CD14-positive monocyte (primary cell): ENCODE measurements at regions not wholly inside any gene's neighbourhood (a gene's known extent, or its start where the extent isn't known, plus 50 kb on each side); places are given as distances from the start of the nearest gene placed in this dataset.

Source experiments
- DNase-seq, 3 donors: peaks; one replicate each; pipeline ENCODE4 v3.0.0-alpha.2; 2011 to 2022
- H2AFZ ChIP-seq: 2 replicates; pipeline ENCODE4 v1.6.0; 2012; ENCODE audit warnings: mild to moderate bottlenecking, low read depth, low read length, inconsistent platforms; ENCODE audit not compliant: insufficient read depth, poor library complexity, severe bottlenecking
- H3K27ac ChIP-seq, 2 donors: 1 replicate in 1 of 2; 2 replicates in 1 of 2; pipeline ENCODE4 v1.5.1; 2012 to 2013; ENCODE audit warnings: low read length in 2 of 2, control low read depth in 1 of 2, inconsistent platforms in 1 of 2, low read depth in 1 of 2, mild to moderate bottlenecking in 1 of 2
- H3K27me3 ChIP-seq, 2 donors: one replicate each; pipeline versions ENCODE4 v1.6.0 to v1.6.1; 2011 to 2013; ENCODE audit warnings: low read length in 2 of 2; ENCODE audit not compliant: control insufficient read depth in 2 of 2, insufficient read depth in 2 of 2
- H3K36me3 ChIP-seq, 2 donors: replicated peaks in 1 of 2; 1 replicate in 1 of 2; 2 replicates in 1 of 2; pipeline versions ENCODE4 v1.5.1 to v1.6.1; 2012 to 2013; ENCODE audit warnings: low read length in 2 of 2, control low read depth in 1 of 2, inconsistent platforms in 1 of 2, mild to moderate bottlenecking in 1 of 2; ENCODE audit not compliant: insufficient read depth in 2 of 2, control insufficient read depth in 1 of 2
- H3K4me1 ChIP-seq, 2 donors: 1 replicate in 1 of 2; 2 replicates in 1 of 2; pipeline versions ENCODE4 v1.5.1 to v1.6.1; 2012 to 2013; ENCODE audit warnings: low read length in 2 of 2, control low read depth in 1 of 2, inconsistent platforms in 1 of 2, mild to moderate bottlenecking in 1 of 2, moderate library complexity in 1 of 2; ENCODE audit not compliant: insufficient read depth in 2 of 2, control insufficient read depth in 1 of 2
- H3K4me2 ChIP-seq: replicated peaks from 2 replicates; pipeline ENCODE3; 2012; ENCODE audit warnings: low read length, moderate library complexity, mild to moderate bottlenecking; ENCODE audit not compliant: poor library complexity, severe bottlenecking; ENCODE audit errors: extremely low read depth
- H3K4me3 ChIP-seq, 3 experiments: fragments of 200-600 bp in 1 of 3; sonication (generic) in 1 of 3; replicated peaks in 1 of 3; 1 replicate in 2 of 3; 2 replicates in 1 of 3; pipeline ENCODE4 v1.5.1; 2011 to 2013; ENCODE audit warnings: low read length in 3 of 3, mild to moderate bottlenecking in 3 of 3, control low read depth in 2 of 3, low read depth in 2 of 3, inconsistent platforms in 1 of 3, moderate library complexity in 1 of 3
- H3K79me2 ChIP-seq: 2 replicates; pipeline ENCODE4 v1.6.0; 2012; ENCODE audit warnings: mild to moderate bottlenecking, control low read depth, inconsistent platforms, low read length, moderate library complexity; ENCODE audit not compliant: insufficient read depth
- H3K9ac ChIP-seq: 2 replicates; pipeline ENCODE4 v1.6.0; 2017; ENCODE audit warnings: low read length, mild to moderate bottlenecking; ENCODE audit not compliant: insufficient read depth, poor library complexity, severe bottlenecking
- H3K9me3 ChIP-seq, 2 donors: replicated peaks in 1 of 2; 1 replicate in 1 of 2; 2 replicates in 1 of 2; pipeline versions ENCODE4 v1.5.1 to v1.6.1; 2012 to 2013; ENCODE audit warnings: low read length in 2 of 2, control low read depth in 1 of 2; ENCODE audit not compliant: control insufficient read depth in 1 of 2, insufficient read depth in 1 of 2
- H4K20me1 ChIP-seq: 2 replicates; pipeline ENCODE4 v1.6.0; 2012; ENCODE audit warnings: mild to moderate bottlenecking, low read length, control low read depth, moderate library complexity; ENCODE audit not compliant: insufficient read depth
- H3K27ac Mint-ChIP-seq, 7 donors: one replicate each; pipeline ENCODE4 v1.8.0; 2020; ENCODE audit warnings: mild to moderate bottlenecking in 7 of 7, mixed read lengths in 7 of 7, moderate library complexity in 6 of 7, inconsistent platforms in 2 of 7
- H3K27me3 Mint-ChIP-seq, 3 donors: one replicate each; pipeline ENCODE4 v1.8.0; 2021 to 2022; ENCODE audit warnings: low read depth in 3 of 3, mild to moderate bottlenecking in 3 of 3, mixed read lengths in 3 of 3, moderate library complexity in 3 of 3, inconsistent platforms in 1 of 3
- H3K36me3 Mint-ChIP-seq, 2 donors: one replicate each; pipeline ENCODE4 v1.8.0; 2020; ENCODE audit warnings: mixed read lengths in 2 of 2, inconsistent platforms in 1 of 2, mild to moderate bottlenecking in 1 of 2
- H3K4me1 Mint-ChIP-seq: one replicate; pipeline ENCODE4 v1.8.0; 2020; ENCODE audit warnings: mild to moderate bottlenecking, mixed read lengths
- H3K4me3 Mint-ChIP-seq, 2 donors: one replicate each; pipeline ENCODE4 v1.8.0; 2020; ENCODE audit warnings: mild to moderate bottlenecking in 2 of 2, mixed read lengths in 2 of 2, moderate library complexity in 1 of 2
- H3K9me3 Mint-ChIP-seq, 7 donors: one replicate each; pipeline ENCODE4 v1.8.0; 2020 to 2022; ENCODE audit warnings: mixed read lengths in 7 of 7, mild to moderate bottlenecking in 6 of 7, moderate library complexity in 6 of 7, inconsistent platforms in 2 of 7
- CTCF ChIP-seq: fragments of 200-600 bp; IDR thresholded peaks from one replicate; pipeline ENCODE4 v1.8.0; 2022; ENCODE audit warnings: antibody characterized with exemption, mild to moderate bottlenecking
- WGBS: methylation state at CpG from one replicate; pipeline ENCODE4 v1.1.5; 2013; ENCODE audit warnings: missing lambda C conversion rate; ENCODE audit not compliant: insufficient coverage; 5-methylcytosine and 5-hydroxymethylcytosine counted together
- intact Hi-C, 2 donors: fragments of 100-400 bp; cut with micrococcal nuclease; formaldehyde crosslinking; loops; one replicate each; pipeline versions ENCODE4 v1.15.0 to v1.15.1; 2023

- Mint-ChIP-seq H3K27ac (no peak overlapping the region), H3K36me3 (no peaks in the 10 kb centered on the region), H3K27me3 (peaks cover 0 to 7% (median 0%) of the 10 kb centered on the region in 3 donors), H3K4me1 (no peaks in the 10 kb centered on the region), H3K4me3 (no peak overlapping the region), H3K9me3 (peaks cover 0 to 19% (median 3%) of the 10 kb centered on the region in 7 donors)
- DNase-seq: no peak
- Histone ChIP-seq H3K79me2 (no peaks in the 10 kb centered on the region), H3K27me3 (no peaks in the 10 kb centered on the region), H3K9me3 (peaks cover 0 to 4% of the 10 kb centered on the region in 2 donors), H3K4me1 (no peaks in the 10 kb centered on the region), H3K36me3 (no peaks in the 10 kb centered on the region), H3K9ac (no peak overlapping the region), H2AFZ (no peak overlapping the region), H4K20me1 (no peaks in the 10 kb centered on the region), H3K4me2 (no peak overlapping the region), H3K4me3 (no peak overlapping the region), H3K27ac (no peak overlapping the region)
- no peak for TF ChIP-seq CTCF
- no CpG with 5 or more reads among the region's 1 CpG for WGBS
- intact Hi-C loops: no loop called here
Measured at GRCh38 chr5:3893975-3894374, 298.3 kb downstream of the IRX1 start.

DNA sequence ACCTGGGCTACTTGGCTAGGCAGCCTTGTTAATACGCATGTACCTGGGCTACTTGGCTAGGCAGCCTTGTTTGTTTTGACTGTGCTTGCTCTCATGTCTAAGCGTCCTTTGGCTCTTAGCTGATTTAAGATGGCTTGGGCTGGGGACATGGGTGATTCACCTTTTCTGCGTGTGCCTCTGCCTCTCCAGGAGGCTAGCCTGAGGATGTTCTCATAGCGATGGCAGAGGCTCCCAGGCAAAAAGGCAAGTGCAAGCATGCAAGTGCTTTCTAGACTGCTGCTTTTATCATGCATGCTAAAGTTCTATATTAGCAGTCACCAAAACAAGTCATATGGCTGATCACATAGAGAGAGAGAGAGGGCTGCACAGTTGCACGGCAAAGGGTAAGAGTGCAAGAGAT is 300.5 kb downstream of the IRX1 start:
- intact Hi-C loops: no loop called here
- Mint-ChIP-seq H3K9me3 (peaks cover 0 to 19% (median 3%) of the 10 kb centered on the region in 7 donors), H3K36me3 (no peaks in the 10 kb centered on the region), H3K4me1 (no peaks in the 10 kb centered on the region), H3K4me3 (no peak overlapping the region), H3K27me3 (peaks cover 0 to 7% (median 0%) of the 10 kb centered on the region in 3 donors), H3K27ac (no peak overlapping the region)
- no peak for TF ChIP-seq CTCF
- no peaks in the 10 kb centered on the region for H4K20me1 ChIP-seq
- H3K79me2 ChIP-seq: no peaks in the 10 kb centered on the region
- no peak overlapping the region for H2AFZ ChIP-seq
- H3K4me2 ChIP-seq: no peak overlapping the region
- no peaks in the 10 kb centered on the region for H3K4me1 ChIP-seq
- no peaks in the 10 kb centered on the region for H3K27me3 ChIP-seq
- peaks cover 0 to 4% of the 10 kb centered on the region in 2 donors for H3K9me3 ChIP-seq
- H3K4me3 ChIP-seq: no peak overlapping the region
- H3K9ac ChIP-seq: no peak overlapping the region
- no peaks in the 10 kb centered on the region for H3K36me3 ChIP-seq
- WGBS: 100% methylated on average over 4 of the region's 5 CpGs
- no peak overlapping the region for H3K27ac ChIP-seq
- DNase-seq: no peak
